Uterus (tissue), 2 donors: ENCODE measurements at regions not wholly inside any gene's neighbourhood (a gene's known extent, or its start where the extent isn't known, plus 50 kb on each side); places are given as distances from the start of the nearest gene placed in this dataset.

Experiments
- POLR2A ChIP-seq, 2 donors: fragments of 450-650 bp; IDR thresholded peaks; one replicate each; pipeline ENCODE4 v1.6.1; 2016; ENCODE audit warnings: antibody characterized with exemption in 2 of 2, mild to moderate bottlenecking in 1 of 2, moderate library complexity in 1 of 2
- TF ChIP-seq, protein P1 (sequence below), 4 experiments: fragments of 200-600 bp in 2 of 4; fragments of 450-650 bp in 2 of 4; sonication (generic) in 2 of 4; IDR thresholded peaks; one replicate each; pipeline ENCODE4 v1.5.1; 2016 to 2019; ENCODE audit warnings: antibody characterized with exemption in 4 of 4, mild to moderate bottlenecking in 2 of 4, moderate library complexity in 1 of 4

DNA sequence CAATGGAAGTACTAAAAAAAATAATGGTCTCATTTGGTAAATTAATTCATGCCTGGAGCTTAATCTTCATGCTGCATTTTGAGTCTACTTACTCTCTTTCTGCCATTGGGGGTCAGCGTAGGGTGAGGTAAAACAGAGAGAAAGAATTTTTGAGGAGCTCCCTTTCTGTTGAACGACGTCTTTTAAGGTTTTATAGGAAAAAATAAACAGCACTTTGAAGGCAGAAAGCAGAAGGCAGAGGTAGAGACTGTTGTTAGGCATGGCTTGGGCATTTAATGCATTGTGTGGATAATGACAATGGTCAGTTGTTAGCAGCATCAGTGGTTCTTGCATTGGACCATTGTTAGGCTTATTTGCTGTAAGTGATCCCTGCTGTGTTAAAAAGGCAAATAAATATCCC, 557.2 kb upstream of the STXBP6 start:
- TF ChIP-seq, protein P1, sequence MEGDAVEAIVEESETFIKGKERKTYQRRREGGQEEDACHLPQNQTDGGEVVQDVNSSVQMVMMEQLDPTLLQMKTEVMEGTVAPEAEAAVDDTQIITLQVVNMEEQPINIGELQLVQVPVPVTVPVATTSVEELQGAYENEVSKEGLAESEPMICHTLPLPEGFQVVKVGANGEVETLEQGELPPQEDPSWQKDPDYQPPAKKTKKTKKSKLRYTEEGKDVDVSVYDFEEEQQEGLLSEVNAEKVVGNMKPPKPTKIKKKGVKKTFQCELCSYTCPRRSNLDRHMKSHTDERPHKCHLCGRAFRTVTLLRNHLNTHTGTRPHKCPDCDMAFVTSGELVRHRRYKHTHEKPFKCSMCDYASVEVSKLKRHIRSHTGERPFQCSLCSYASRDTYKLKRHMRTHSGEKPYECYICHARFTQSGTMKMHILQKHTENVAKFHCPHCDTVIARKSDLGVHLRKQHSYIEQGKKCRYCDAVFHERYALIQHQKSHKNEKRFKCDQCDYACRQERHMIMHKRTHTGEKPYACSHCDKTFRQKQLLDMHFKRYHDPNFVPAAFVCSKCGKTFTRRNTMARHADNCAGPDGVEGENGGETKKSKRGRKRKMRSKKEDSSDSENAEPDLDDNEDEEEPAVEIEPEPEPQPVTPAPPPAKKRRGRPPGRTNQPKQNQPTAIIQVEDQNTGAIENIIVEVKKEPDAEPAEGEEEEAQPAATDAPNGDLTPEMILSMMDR (IDR thresholded peaks at IDR 0.05): no peak
- TF ChIP-seq POLR2A (IDR thresholded peaks at IDR 0.05): no peak
